ENCODE measurements at regions not wholly inside any gene's neighbourhood (a gene's known extent, or its start where the extent isn't known, plus 50 kb on each side); places are given as distances from the start of the nearest gene placed in this dataset.

GRCh38 chr5:155947394-155948062 lies 379.4 kb upstream of the SGCD start:
- no peaks in the 10 kb centered on the region for H3K4me1 Mint-ChIP-seq (ENCODE audit: low read depth)
- H3K36me3 ChIP-seq (ENCODE audit: insufficient read depth, low read length), result no peaks in the 10 kb centered on the region
- no peaks in the 10 kb centered on the region for H3K36me3 Mint-ChIP-seq (ENCODE audit: low read depth)
- H3K27ac Mint-ChIP-seq, result no peak overlapping the region
- H3K9me3 Mint-ChIP-seq, result no peaks in the 10 kb centered on the region
- TF ChIP-seq CTCF (IDR thresholded peaks at IDR 0.05), result no peak
- no peak overlapping the region for H3K4me3 ChIP-seq (ENCODE audit: low read length)
- ATAC-seq (ENCODE audit: poor library complexity), result no peak
- POLR2A ChIA-PET, result no interaction called here
- H3K9me3 ChIP-seq (ENCODE audit: control insufficient read depth in 1 of 2, insufficient read depth in 1 of 2, low read length in 2 of 2), result no peaks in the 10 kb centered on the region
- peaks cover 24% of the 10 kb centered on the region for H3K27me3 Mint-ChIP-seq
- no peak for DNase-seq
- no peak overlapping the region for H3K27ac ChIP-seq (ENCODE audit: low read depth in 1 of 2, low read length in 2 of 2)
- no peaks in the 10 kb centered on the region for H3K4me1 ChIP-seq (ENCODE audit: insufficient read depth, low read length)
- H3K27me3 ChIP-seq (ENCODE audit: control insufficient read depth in 1 of 2, insufficient read depth in 2 of 2, low read length in 2 of 2), result no peaks in the 10 kb centered on the region
- intact Hi-C loops (cut with DNase I, micrococcal nuclease), result loop anchor here in 1 of 2 experiments (10.0 kb wide), 1 partner anchor 987 kb away; no protein-coding TSS in a partner anchor
- H3K4me3 Mint-ChIP-seq, result no peak overlapping the region
- CTCF ChIA-PET, result no interaction called here

DNA sequence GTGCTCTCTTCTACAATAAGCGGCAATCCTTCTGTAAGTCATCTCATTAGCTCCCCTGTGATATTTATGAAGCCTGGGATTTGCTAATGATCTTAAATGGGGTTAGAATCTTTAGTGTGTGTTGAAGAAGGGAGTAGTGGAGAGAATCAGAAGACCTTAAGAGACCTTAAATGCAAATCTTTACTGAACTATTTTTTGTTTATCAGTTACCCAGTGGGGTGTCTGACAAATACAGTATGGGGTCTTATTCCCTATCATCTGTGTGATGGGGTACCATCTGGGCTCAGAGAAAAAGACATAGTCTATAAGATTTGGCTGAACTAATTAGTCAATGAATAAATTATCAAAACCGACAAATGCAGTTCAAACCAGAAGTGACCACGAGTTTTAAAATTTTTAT lies 378.4 kb upstream of the SGCD start:
- H3K4me1 ChIP-seq (ENCODE audit: insufficient read depth, low read length), result no peaks in the 10 kb centered on the region
- Mint-ChIP-seq H3K27ac (no peak overlapping the region), H3K4me1 (ENCODE audit: low read depth) (no peaks in the 10 kb centered on the region), H3K4me3 (no peak overlapping the region), H3K9me3 (no peaks in the 10 kb centered on the region), H3K36me3 (ENCODE audit: low read depth) (no peaks in the 10 kb centered on the region), H3K27me3 (peaks cover 30% of the 10 kb centered on the region)
- intact Hi-C loops (cut with DNase I, micrococcal nuclease), result loop anchor here in 1 of 2 experiments (10.0 kb wide), 1 partner anchor 986 kb away; no protein-coding TSS in a partner anchor
- no peaks in the 10 kb centered on the region for H3K9me3 ChIP-seq (ENCODE audit: control insufficient read depth in 1 of 2, insufficient read depth in 1 of 2, low read length in 2 of 2)
- no peak for DNase-seq
- CTCF ChIA-PET, result no interaction called here
- no peak overlapping the region for H3K27ac ChIP-seq (ENCODE audit: low read depth in 1 of 2, low read length in 2 of 2)
- POLR2A ChIA-PET, result no interaction called here
- H3K27me3 ChIP-seq (ENCODE audit: control insufficient read depth in 1 of 2, insufficient read depth in 2 of 2, low read length in 2 of 2), result no peaks in the 10 kb centered on the region
- no peak overlapping the region for H3K4me3 ChIP-seq (ENCODE audit: low read length)
- no peak for ATAC-seq (ENCODE audit: poor library complexity)
- no peak for TF ChIP-seq CTCF (IDR thresholded peaks at IDR 0.05)
- no peaks in the 10 kb centered on the region for H3K36me3 ChIP-seq (ENCODE audit: insufficient read depth, low read length)

DNA sequence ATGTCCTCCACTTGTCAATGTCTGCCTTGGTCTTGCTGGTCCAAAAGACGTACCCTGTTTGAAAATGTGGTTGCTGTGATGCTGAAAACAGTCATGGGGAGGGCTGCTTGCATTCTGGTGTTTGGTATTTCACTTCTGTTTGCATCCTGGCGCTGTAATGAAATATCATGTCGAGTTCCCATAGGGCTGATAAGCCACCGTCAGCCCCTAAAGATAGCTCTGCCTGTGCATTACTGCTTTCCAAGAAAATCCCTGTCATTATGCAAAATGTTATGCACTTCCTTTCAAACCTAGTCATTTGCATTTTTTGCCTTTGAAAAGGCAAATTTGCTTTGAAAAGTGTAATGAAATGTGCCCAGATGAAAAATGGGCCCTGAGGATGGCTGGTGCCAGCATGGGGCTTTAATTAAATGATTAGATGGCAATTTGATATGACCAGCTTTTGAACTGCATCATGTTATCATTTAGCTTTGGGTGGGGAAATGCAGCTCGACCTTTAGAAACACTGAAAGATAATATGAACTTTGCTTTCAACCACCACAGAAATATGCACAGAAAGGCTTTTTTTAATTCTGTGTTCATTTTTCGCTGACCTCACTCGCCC lies 374.4 kb upstream of the SGCD start:
- Mint-ChIP-seq H3K4me1 (ENCODE audit: low read depth) (no peaks in the 10 kb centered on the region), H3K27me3 (peaks cover 21% of the 10 kb centered on the region), H3K9me3 (no peaks in the 10 kb centered on the region), H3K36me3 (ENCODE audit: low read depth) (no peaks in the 10 kb centered on the region), H3K27ac (no peak overlapping the region), H3K4me3 (no peak overlapping the region)
- no peaks in the 10 kb centered on the region for H3K36me3 ChIP-seq (ENCODE audit: insufficient read depth, low read length)
- no peak overlapping the region for H3K4me3 ChIP-seq (ENCODE audit: low read length)
- ChIA-PET POLR2A (no interaction called here), CTCF (no interaction called here)
- ATAC-seq (ENCODE audit: poor library complexity) (no peak), DNase-seq (no peak)
- H3K27ac ChIP-seq (ENCODE audit: low read depth in 1 of 2, low read length in 2 of 2), result no peak overlapping the region
- peaks cover 0 to 2% of the 10 kb centered on the region in 2 experiments for H3K27me3 ChIP-seq (ENCODE audit: control insufficient read depth in 1 of 2, insufficient read depth in 2 of 2, low read length in 2 of 2)
- intact Hi-C loops (cut with DNase I, micrococcal nuclease), result no loop called here
- no peaks in the 10 kb centered on the region for H3K9me3 ChIP-seq (ENCODE audit: control insufficient read depth in 1 of 2, insufficient read depth in 1 of 2, low read length in 2 of 2)
- TF ChIP-seq CTCF (IDR thresholded peaks at IDR 0.05), result no peak
- no peaks in the 10 kb centered on the region for H3K4me1 ChIP-seq (ENCODE audit: insufficient read depth, low read length)
